Left lung (tissue), 4 donors: ENCODE measurements at regions not wholly inside any gene's neighbourhood (a gene's known extent, or its start where the extent isn't known, plus 50 kb on each side); places are given as distances from the start of the nearest gene placed in this dataset.

Source experiments
- ATAC-seq: fragments of 200-7000 bp; cut with Tn5 transposase; one replicate; pipeline ENCODE4 v1.9.1; 2020; ENCODE audit warnings: moderate library complexity
- DNase-seq, 4 donors: peaks; one replicate each; pipeline ENCODE4 v3.0.0-alpha.2; 2013 to 2020
- H3K27ac ChIP-seq, 2 donors: fragments of 200-600 bp; sonication (generic) in 1 of 2; one replicate each; pipeline versions ENCODE4 v1.5.0 to v1.8.0; 2020 to 2021
- H3K27me3 ChIP-seq, 2 donors: fragments of 200-600 bp; sonication (generic) in 1 of 2; one replicate each; pipeline versions ENCODE4 v1.5.0 to v1.8.0; 2020 to 2021
- H3K36me3 ChIP-seq, 2 donors: fragments of 200-600 bp; sonication (generic) in 1 of 2; one replicate each; pipeline versions ENCODE4 v1.5.0 to v1.8.0; 2020 to 2021
- H3K4me1 ChIP-seq, 2 donors: fragments of 200-600 bp; one replicate each; pipeline ENCODE4 v1.8.0; 2021
- H3K4me3 ChIP-seq, 2 donors: fragments of 200-600 bp; sonication (generic) in 1 of 2; one replicate each; pipeline versions ENCODE4 v1.5.0 to v1.8.0; 2020 to 2021; ENCODE audit warnings: mild to moderate bottlenecking in 1 of 2
- H3K9me3 ChIP-seq, 2 donors: fragments of 200-600 bp; sonication (generic) in 1 of 2; one replicate each; pipeline versions ENCODE4 v1.5.0 to v1.8.0; 2020 to 2021
- CTCF ChIP-seq, 2 donors: fragments of 200-600 bp; sonication (generic) in 1 of 2; IDR thresholded peaks; one replicate each; pipeline versions ENCODE4 v1.5.0 to v1.8.0; 2021; ENCODE audit warnings: antibody characterized with exemption in 2 of 2
- intact Hi-C, 2 donors: fragments of 100-400 bp; cut with DNase I; formaldehyde crosslinking; loops; one replicate each; pipeline versions ENCODE4 v1.11.2 to v1.14.2; 2022
- donor health status: DM: no; HTN: yes; CAD: no.
- donor health status: DM: no; HTN: no; CAD: no.

- intact Hi-C loops: no loop called here
These were observed 219.8 kb downstream of the SH3BP4 start for GRCh38 chr2:235171550-235172031.

GRCh38 chr2:235180642-235181041, 228.8 kb downstream of the SH3BP4 start:
- ATAC-seq: no peak
- H3K27ac ChIP-seq: no peak overlapping the region
- intact Hi-C loops: no loop called here
- H3K4me1 ChIP-seq: no peaks in the 10 kb centered on the region
- H3K27me3 ChIP-seq: no peaks in the 10 kb centered on the region
- no peak overlapping the region for H3K4me3 ChIP-seq
- no peaks in the 10 kb centered on the region for H3K9me3 ChIP-seq
- DNase-seq: no peak
- TF ChIP-seq CTCF (IDR thresholded peaks at IDR 0.05): no peak
- H3K36me3 ChIP-seq: no peaks in the 10 kb centered on the region

More at GRCh38 chr2:235171550-235172031, 219.8 kb downstream of the SH3BP4 start:
- H3K4me3 ChIP-seq: no peak overlapping the region
- ATAC-seq: no peak
- DNase-seq: no peak
- no peaks in the 10 kb centered on the region for H3K4me1 ChIP-seq
- no peak overlapping the region for H3K27ac ChIP-seq
- no peaks in the 10 kb centered on the region for H3K36me3 ChIP-seq
- no peaks in the 10 kb centered on the region for H3K9me3 ChIP-seq
- no peaks in the 10 kb centered on the region for H3K27me3 ChIP-seq
- no peak for TF ChIP-seq CTCF (IDR thresholded peaks at IDR 0.05)

GRCh38 chr2:235183786-235184185, 232.0 kb downstream of the SH3BP4 start:
- Histone ChIP-seq H3K4me3 (no peak overlapping the region), H3K27me3 (no peaks in the 10 kb centered on the region), H3K27ac (no peak overlapping the region), H3K36me3 (no peaks in the 10 kb centered on the region), H3K9me3 (no peaks in the 10 kb centered on the region), H3K4me1 (no peaks in the 10 kb centered on the region)
- DNase-seq (no peak), ATAC-seq (no peak)
- intact Hi-C loops: no loop called here
- no peak for TF ChIP-seq CTCF (IDR thresholded peaks at IDR 0.05)

- H3K27me3 ChIP-seq: no peaks in the 10 kb centered on the region
- DNase-seq (no peak), ATAC-seq (no peak)
- no peaks in the 10 kb centered on the region for H3K9me3 ChIP-seq
- H3K36me3 ChIP-seq: no peaks in the 10 kb centered on the region
- no peak overlapping the region for H3K4me3 ChIP-seq
- no peak overlapping the region for H3K27ac ChIP-seq
- intact Hi-C loops: no loop called here
- H3K4me1 ChIP-seq: no peaks in the 10 kb centered on the region
- TF ChIP-seq CTCF (IDR thresholded peaks at IDR 0.05): no peak
These were observed 236.0 kb downstream of the SH3BP4 start for GRCh38 chr2:235187806-235188205.

- no peak for TF ChIP-seq CTCF (IDR thresholded peaks at IDR 0.05)
- intact Hi-C loops: no loop called here
These were observed 239.7 kb downstream of the SH3BP4 start for GRCh38 chr2:235191486-235191885.

More at GRCh38 chr2:235191486-235191885, 239.7 kb downstream of the SH3BP4 start:
- Histone ChIP-seq H3K36me3 (no peaks in the 10 kb centered on the region), H3K4me1 (no peaks in the 10 kb centered on the region), H3K27ac (no peak overlapping the region), H3K4me3 (no peak overlapping the region), H3K9me3 (no peaks in the 10 kb centered on the region), H3K27me3 (no peaks in the 10 kb centered on the region)
- no peak for DNase-seq
- ATAC-seq: no peak
